ENCODE measurements at regions not wholly inside any gene's neighbourhood (a gene's known extent, or its start where the extent isn't known, plus 50 kb on each side); places are given as distances from the start of the nearest gene placed in this dataset.
"Not testable (repeated sequence)": the region's sequence is repeated elsewhere in the genome, so short reads cannot be mapped to it uniquely, and the experiment has no call there.

DNA sequence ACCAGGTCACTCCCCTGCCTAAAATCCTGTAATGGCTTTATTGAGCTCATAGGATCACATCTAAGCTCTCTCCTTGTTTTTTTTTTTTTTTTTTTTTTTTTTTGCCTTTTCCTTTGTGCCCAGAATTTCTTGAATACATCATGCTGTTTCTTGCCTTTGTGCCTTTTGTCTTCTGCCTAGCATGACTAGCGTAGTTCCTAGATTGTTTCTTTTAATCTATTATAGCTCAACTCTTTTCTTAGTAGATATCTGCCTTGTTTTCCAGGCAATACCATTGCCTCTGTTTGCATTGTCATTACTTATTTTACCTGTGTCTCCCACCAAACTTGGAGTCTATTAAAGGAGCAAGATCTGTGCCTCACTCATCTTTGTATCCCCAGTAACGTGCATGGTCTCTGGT is 106.1 kb upstream of the C9orf72 start:
- intact Hi-C loops (cut with DNase I) = no loop called here
- H3K4me1 ChIP-seq = peaks cover 0 to 33% (median 0%) of the 10 kb centered on the region in 3 donors
- 65 to 74% methylated on average over 2 of the region's 2 CpGs for WGBS, 2 donors
- H3K9me3 ChIP-seq = no peaks in the 10 kb centered on the region
- no peak for TF ChIP-seq POLR2A (IDR thresholded peaks at IDR 0.05)
- TF ChIP-seq, protein P1, sequence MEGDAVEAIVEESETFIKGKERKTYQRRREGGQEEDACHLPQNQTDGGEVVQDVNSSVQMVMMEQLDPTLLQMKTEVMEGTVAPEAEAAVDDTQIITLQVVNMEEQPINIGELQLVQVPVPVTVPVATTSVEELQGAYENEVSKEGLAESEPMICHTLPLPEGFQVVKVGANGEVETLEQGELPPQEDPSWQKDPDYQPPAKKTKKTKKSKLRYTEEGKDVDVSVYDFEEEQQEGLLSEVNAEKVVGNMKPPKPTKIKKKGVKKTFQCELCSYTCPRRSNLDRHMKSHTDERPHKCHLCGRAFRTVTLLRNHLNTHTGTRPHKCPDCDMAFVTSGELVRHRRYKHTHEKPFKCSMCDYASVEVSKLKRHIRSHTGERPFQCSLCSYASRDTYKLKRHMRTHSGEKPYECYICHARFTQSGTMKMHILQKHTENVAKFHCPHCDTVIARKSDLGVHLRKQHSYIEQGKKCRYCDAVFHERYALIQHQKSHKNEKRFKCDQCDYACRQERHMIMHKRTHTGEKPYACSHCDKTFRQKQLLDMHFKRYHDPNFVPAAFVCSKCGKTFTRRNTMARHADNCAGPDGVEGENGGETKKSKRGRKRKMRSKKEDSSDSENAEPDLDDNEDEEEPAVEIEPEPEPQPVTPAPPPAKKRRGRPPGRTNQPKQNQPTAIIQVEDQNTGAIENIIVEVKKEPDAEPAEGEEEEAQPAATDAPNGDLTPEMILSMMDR (IDR thresholded peaks at IDR 0.05) = no peak
- no peak overlapping the region for H3K4me3 ChIP-seq
- no peaks in the 10 kb centered on the region for H3K36me3 ChIP-seq
- no peaks in the 10 kb centered on the region for H3K27me3 ChIP-seq
- DNase-seq = no peak
- H3K27ac ChIP-seq = no peak overlapping the region

GRCh38 chr9:27683181-27683580 is 109.9 kb upstream of the C9orf72 start:
- intact Hi-C loops (cut with DNase I) = no loop called here
- Histone ChIP-seq H3K36me3 (no peaks in the 10 kb centered on the region), H3K4me1 (peaks cover 0 to 22% (median 0%) of the 10 kb centered on the region in 3 donors), H3K4me3 (no peak overlapping the region), H3K9me3 (no peaks in the 10 kb centered on the region), H3K27ac (no peak overlapping the region), H3K27me3 (no peaks in the 10 kb centered on the region)
- 66 to 85% methylated on average over 7 of the region's 7 CpGs for WGBS, 2 donors
- TF ChIP-seq POLR2A (IDR thresholded peaks at IDR 0.05) = no peak
- TF ChIP-seq, protein P1 (IDR thresholded peaks at IDR 0.05) = no peak
- DNase-seq = no peak

DNA sequence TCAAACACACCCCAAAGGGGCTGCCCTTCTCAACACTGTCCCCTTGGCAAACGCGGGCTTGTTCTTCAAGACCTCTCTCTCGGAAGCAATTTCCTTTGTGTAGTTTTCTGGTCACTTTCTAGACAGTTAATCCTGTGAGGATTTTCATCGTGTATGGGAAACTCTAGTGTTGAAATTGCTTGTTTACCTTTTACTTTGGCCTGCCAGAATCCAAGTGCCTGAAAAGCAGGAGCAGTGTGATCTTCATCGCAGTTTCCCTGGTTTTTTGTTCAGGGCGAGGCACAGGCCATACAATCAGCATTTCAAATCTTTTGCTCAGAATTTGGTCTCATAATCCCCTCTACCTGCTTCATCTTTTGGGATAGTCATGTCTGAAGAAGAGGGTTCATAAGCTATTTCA is 115.7 kb upstream of the C9orf72 start:
- no peaks in the 10 kb centered on the region for H3K27me3 ChIP-seq
- intact Hi-C loops (cut with DNase I) = no loop called here
- H3K27ac ChIP-seq = no peak overlapping the region
- 35 to 50% methylated on average over 6 of the region's 6 CpGs for WGBS, 2 donors
- no peak for DNase-seq
- TF ChIP-seq POLR2A (IDR thresholded peaks at IDR 0.05) = no peak
- TF ChIP-seq, protein P1 (IDR thresholded peaks at IDR 0.05) = no peak
- no peaks in the 10 kb centered on the region for H3K36me3 ChIP-seq
- H3K9me3 ChIP-seq = no peaks in the 10 kb centered on the region
- H3K4me1 ChIP-seq = peaks cover 0 to 11% (median 3%) of the 10 kb centered on the region in 3 donors
- no peak overlapping the region for H3K4me3 ChIP-seq

DNA sequence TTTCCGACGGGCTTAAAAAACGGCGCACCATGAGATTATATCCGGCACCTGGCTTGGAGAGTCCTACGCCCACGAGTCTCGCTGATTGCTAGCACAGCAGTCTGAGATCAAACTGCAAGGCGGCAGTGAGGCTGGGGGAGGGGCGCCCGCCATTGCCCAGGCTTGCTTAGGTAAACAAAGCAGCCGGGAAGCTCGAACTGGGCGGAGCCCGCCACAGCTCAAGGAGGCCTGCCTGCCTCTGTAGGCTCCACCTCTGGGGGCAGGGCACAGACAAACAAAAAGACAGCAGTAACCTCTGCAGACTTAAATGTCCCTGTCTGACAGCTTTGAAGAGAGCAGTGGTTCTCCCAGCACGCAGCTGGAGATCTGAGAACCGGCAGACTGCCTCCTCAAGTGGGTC is 117.5 kb upstream of the C9orf72 start:
- no CpG with 5 or more reads among the region's 17 CpGs for WGBS, 2 donors
- not testable (repeated sequence) for H3K27me3 ChIP-seq

DNA sequence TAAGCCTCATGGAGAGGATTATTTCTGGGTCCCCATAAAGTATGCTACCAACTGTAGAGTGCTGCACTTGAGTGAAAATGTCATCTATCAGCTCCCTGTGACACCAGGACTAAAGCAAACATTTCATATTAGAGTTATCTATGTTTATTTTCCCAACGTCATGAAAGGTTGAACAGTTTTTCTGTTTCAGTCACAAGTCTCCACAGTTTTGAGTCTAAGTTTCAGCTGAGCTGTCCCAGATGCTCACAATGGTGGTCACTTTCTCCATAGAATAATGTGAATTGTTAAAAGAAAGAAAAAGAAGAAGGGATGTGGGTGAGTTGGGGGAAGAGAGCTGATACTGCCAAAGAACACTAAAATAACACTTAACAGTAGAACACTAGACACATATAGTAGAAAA is 126.3 kb upstream of the C9orf72 start:
- DNase-seq = no peak
- Histone ChIP-seq H3K36me3 (no peaks in the 10 kb centered on the region), H3K4me1 (no peaks in the 10 kb centered on the region), H3K27me3 (no peaks in the 10 kb centered on the region), H3K9me3 (no peaks in the 10 kb centered on the region), H3K27ac (no peak overlapping the region), H3K4me3 (no peak overlapping the region)
- TF ChIP-seq, protein P1 (IDR thresholded peaks at IDR 0.05) = no peak
- TF ChIP-seq POLR2A (IDR thresholded peaks at IDR 0.05) = no peak
- intact Hi-C loops (cut with DNase I) = no loop called here
- WGBS, 2 donors = 19 to 32% methylated on average over 1 of the region's 1 CpG

More for the DNA sequence above, 117.5 kb upstream of the C9orf72 start:
- H3K9me3 ChIP-seq; DNase-seq; H3K27ac ChIP-seq; H3K4me3 ChIP-seq; H3K36me3 ChIP-seq; intact Hi-C loops (cut with DNase I): not testable (repeated sequence)
- H3K4me1 ChIP-seq = peaks cover 0 to 11% (median 3%) of the 10 kb centered on the region in 3 donors

- Histone ChIP-seq H3K27me3 (no peaks in the 10 kb centered on the region), H3K4me1 (no peaks in the 10 kb centered on the region), H3K4me3 (no peak overlapping the region), H3K27ac (no peak overlapping the region), H3K9me3 (no peaks in the 10 kb centered on the region), H3K36me3 (no peaks in the 10 kb centered on the region)
- DNase-seq = no peak
- intact Hi-C loops (cut with DNase I) = no loop called here
- no peak for TF ChIP-seq POLR2A (IDR thresholded peaks at IDR 0.05)
- TF ChIP-seq, protein P1 (IDR thresholded peaks at IDR 0.05) = no peak
- WGBS, 2 donors = 64 to 77% methylated on average over 3 of the region's 3 CpGs
Measured at GRCh38 chr9:27701016-27701415, 127.7 kb upstream of the C9orf72 start.
